ENCODE measurements at regions not wholly inside any gene's neighbourhood (a gene's known extent, or its start where the extent isn't known, plus 50 kb on each side); places are given as distances from the start of the nearest gene placed in this dataset.

DNA sequence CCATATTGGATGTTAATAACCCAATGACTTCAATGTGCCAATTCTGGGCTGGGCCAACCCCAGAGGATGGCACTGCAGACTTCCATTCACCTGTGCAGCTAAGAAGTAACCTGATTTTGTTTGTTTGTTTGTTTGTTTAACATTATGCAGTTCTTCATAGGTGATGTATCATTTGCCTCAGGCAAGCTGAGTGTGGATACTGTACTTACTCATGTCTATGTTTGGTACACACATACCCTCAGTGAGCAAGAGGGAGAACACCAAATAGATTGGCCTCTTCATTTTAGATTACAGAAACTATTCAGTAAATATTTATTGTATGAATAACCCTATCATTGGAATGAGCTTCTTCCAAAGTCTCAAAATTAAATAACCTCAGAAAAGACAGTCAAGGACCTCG is 180.2 kb upstream of the SMC2 start:
- H3K4me1 ChIP-seq (ENCODE audit: control insufficient read depth, extremely low read depth, insufficient read depth, low read length), result no peaks in the 10 kb centered on the region
- no peak overlapping the region for H3K4me2 ChIP-seq (ENCODE audit: control insufficient read depth, extremely low read depth, insufficient read depth, low read depth, low read length)
- H3K36me3 ChIP-seq (ENCODE audit: control insufficient read depth in 2 of 2, extremely low read depth in 1 of 2, insufficient read depth in 2 of 2, low read length in 2 of 2), result no peaks in the 10 kb centered on the region
- no peaks in the 10 kb centered on the region for H3K9me1 ChIP-seq (ENCODE audit: control insufficient read depth, extremely low read depth, insufficient read depth, low read length)
- FAIRE-seq (no peak), DNase-seq (ENCODE audit: low read depth, low spot score) (no peak)
- H3K27ac ChIP-seq (ENCODE audit: control insufficient read depth, insufficient read depth, low read length), result no peak overlapping the region
- H3K9me3 ChIP-seq (ENCODE audit: control insufficient read depth, low read depth, low read length), result no peaks in the 10 kb centered on the region
- H3K4me3 ChIP-seq (ENCODE audit: control insufficient read depth in 2 of 3, extremely low read depth in 1 of 3, insufficient read depth in 2 of 3, low read depth in 1 of 3, low read length in 3 of 3), result no peak overlapping the region
- H3K79me2 ChIP-seq (ENCODE audit: control insufficient read depth, insufficient read depth, low read length), result no peaks in the 10 kb centered on the region
- no peak overlapping the region for H3K9ac ChIP-seq (ENCODE audit: control insufficient read depth, extremely low read depth, insufficient read depth, low read length)
- no peaks in the 10 kb centered on the region for H4K20me1 ChIP-seq (ENCODE audit: control insufficient read depth, extremely low read depth, insufficient read depth, low read length)
- TF ChIP-seq, protein P1, sequence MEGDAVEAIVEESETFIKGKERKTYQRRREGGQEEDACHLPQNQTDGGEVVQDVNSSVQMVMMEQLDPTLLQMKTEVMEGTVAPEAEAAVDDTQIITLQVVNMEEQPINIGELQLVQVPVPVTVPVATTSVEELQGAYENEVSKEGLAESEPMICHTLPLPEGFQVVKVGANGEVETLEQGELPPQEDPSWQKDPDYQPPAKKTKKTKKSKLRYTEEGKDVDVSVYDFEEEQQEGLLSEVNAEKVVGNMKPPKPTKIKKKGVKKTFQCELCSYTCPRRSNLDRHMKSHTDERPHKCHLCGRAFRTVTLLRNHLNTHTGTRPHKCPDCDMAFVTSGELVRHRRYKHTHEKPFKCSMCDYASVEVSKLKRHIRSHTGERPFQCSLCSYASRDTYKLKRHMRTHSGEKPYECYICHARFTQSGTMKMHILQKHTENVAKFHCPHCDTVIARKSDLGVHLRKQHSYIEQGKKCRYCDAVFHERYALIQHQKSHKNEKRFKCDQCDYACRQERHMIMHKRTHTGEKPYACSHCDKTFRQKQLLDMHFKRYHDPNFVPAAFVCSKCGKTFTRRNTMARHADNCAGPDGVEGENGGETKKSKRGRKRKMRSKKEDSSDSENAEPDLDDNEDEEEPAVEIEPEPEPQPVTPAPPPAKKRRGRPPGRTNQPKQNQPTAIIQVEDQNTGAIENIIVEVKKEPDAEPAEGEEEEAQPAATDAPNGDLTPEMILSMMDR (optimal IDR thresholded peaks at IDR 0.05 in 1 of 3, IDR thresholded peaks at IDR 0.05 in 1 of 3, conservative IDR thresholded peaks at IDR 0.05 in 1 of 3; ENCODE audit: extremely low read depth in 1 of 3, insufficient read depth in 2 of 3, low read length in 3 of 3), result no peak
- dilution Hi-C loops (cut with MboI; ENCODE audit: extremely low pct_ligation_motif_present, low sequenced_read_pairs), result no loop called here
- no peak overlapping the region for H2AFZ ChIP-seq (ENCODE audit: control insufficient read depth, low read length)
- H3K27me3 ChIP-seq (ENCODE audit: control insufficient read depth, extremely low read depth, insufficient read depth, low read length), result no peaks in the 10 kb centered on the region

DNA sequence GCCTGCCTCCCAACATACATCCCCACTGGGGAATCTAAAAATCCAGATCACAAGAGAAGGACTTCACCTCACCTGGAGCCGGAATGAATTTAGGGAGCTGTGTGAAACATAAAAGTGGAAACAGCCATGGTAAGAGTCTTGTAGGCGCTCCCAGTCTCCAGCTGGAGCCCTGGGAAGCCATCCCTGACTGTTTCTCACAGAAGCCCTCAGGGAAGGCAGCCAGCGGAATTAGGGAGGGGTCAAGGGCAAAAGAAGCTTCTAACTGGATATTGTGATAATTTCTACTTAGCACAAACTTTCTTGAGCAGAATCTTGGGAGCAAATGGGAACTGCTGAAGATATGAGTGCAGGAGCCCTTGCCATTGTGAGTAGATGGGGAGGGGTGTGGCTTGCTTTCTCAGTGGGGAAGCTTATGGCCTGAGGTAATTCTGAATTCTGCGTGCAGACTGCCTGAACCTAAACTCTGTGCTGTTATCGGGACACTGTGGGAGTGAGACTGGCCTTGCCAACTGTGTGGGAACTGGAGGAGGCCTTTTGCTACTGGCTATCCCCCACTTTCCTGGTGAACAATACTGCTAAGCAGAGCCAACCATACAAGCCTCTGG is 174.4 kb upstream of the SMC2 start:
- Histone ChIP-seq H3K79me2 (ENCODE audit: control insufficient read depth, insufficient read depth, low read length) (no peaks in the 10 kb centered on the region), H2AFZ (ENCODE audit: control insufficient read depth, low read length) (no peak overlapping the region), H3K4me3 (ENCODE audit: control insufficient read depth in 2 of 3, extremely low read depth in 1 of 3, insufficient read depth in 2 of 3, low read depth in 1 of 3, low read length in 3 of 3) (no peak overlapping the region), H3K4me1 (ENCODE audit: control insufficient read depth, extremely low read depth, insufficient read depth, low read length) (no peaks in the 10 kb centered on the region), H3K4me2 (ENCODE audit: control insufficient read depth, extremely low read depth, insufficient read depth, low read depth, low read length) (no peak overlapping the region), H3K9me3 (ENCODE audit: control insufficient read depth, low read depth, low read length) (no peaks in the 10 kb centered on the region), H3K27ac (ENCODE audit: control insufficient read depth, insufficient read depth, low read length) (no peak overlapping the region), H4K20me1 (ENCODE audit: control insufficient read depth, extremely low read depth, insufficient read depth, low read length) (no peaks in the 10 kb centered on the region), H3K9me1 (ENCODE audit: control insufficient read depth, extremely low read depth, insufficient read depth, low read length) (no peaks in the 10 kb centered on the region), H3K36me3 (ENCODE audit: control insufficient read depth in 2 of 2, extremely low read depth in 1 of 2, insufficient read depth in 2 of 2, low read length in 2 of 2) (no peaks in the 10 kb centered on the region), H3K9ac (ENCODE audit: control insufficient read depth, extremely low read depth, insufficient read depth, low read length) (no peak overlapping the region), H3K27me3 (ENCODE audit: control insufficient read depth, extremely low read depth, insufficient read depth, low read length) (no peaks in the 10 kb centered on the region)
- FAIRE-seq, result no peak
- DNase-seq (ENCODE audit: low read depth, low spot score), result no peak
- TF ChIP-seq EZH2 (IDR thresholded peaks at IDR 0.05; ENCODE audit: low read length), result no peak
- TF ChIP-seq, protein P1 (optimal IDR thresholded peaks at IDR 0.05 in 1 of 3, IDR thresholded peaks at IDR 0.05 in 1 of 3, conservative IDR thresholded peaks at IDR 0.05 in 1 of 3; ENCODE audit: extremely low read depth in 1 of 3, insufficient read depth in 2 of 3, low read length in 3 of 3), result no peak
- dilution Hi-C loops (cut with MboI; ENCODE audit: extremely low pct_ligation_motif_present, low sequenced_read_pairs), result no loop called here

All from keratinocyte (primary cell).